ENCODE measurements at regions not wholly inside any gene's neighbourhood (a gene's known extent, or its start where the extent isn't known, plus 50 kb on each side); places are given as distances from the start of the nearest gene placed in this dataset.

- no peak for TF ChIP-seq CTCF (IDR thresholded peaks at IDR 0.05; ENCODE audit: insufficient read depth, missing control alignments)
- FAIRE-seq (no peak), DNase-seq (ENCODE audit: insufficient read length, low spot score) (no peak)
Observed at GRCh38 chr4:154998284-154998683, 210.2 kb upstream of the NPY2R start.

GRCh38 chr4:154998773-154999172 lies 209.7 kb upstream of the NPY2R start:
- no peak for FAIRE-seq
- TF ChIP-seq CTCF (IDR thresholded peaks at IDR 0.05; ENCODE audit: insufficient read depth, missing control alignments), result no peak
- no peak for DNase-seq (ENCODE audit: insufficient read length, low spot score)

GRCh38 chr4:154999950-155000578 lies 208.4 kb upstream of the NPY2R start:
- no peak for DNase-seq (ENCODE audit: insufficient read length, low spot score)
- FAIRE-seq, result no peak
- TF ChIP-seq CTCF (IDR thresholded peaks at IDR 0.05; ENCODE audit: insufficient read depth, missing control alignments), result no peak

GRCh38 chr4:155001251-155001650 lies 207.2 kb upstream of the NPY2R start:
- DNase-seq (ENCODE audit: insufficient read length, low spot score) (no peak), FAIRE-seq (no peak)
- no peak for TF ChIP-seq CTCF (IDR thresholded peaks at IDR 0.05; ENCODE audit: insufficient read depth, missing control alignments)

- no peak for FAIRE-seq
- DNase-seq (ENCODE audit: insufficient read length, low spot score), result no peak
Observed at GRCh38 chr4:155005395-155006090, 202.9 kb upstream of the NPY2R start.

GRCh38 chr4:155007660-155008176 lies 200.7 kb upstream of the NPY2R start:
- no peak for DNase-seq (ENCODE audit: insufficient read length, low spot score)
- FAIRE-seq, result no peak
- TF ChIP-seq CTCF (IDR thresholded peaks at IDR 0.05; ENCODE audit: insufficient read depth, missing control alignments), result no peak

More at GRCh38 chr4:155005395-155006090, 202.9 kb upstream of the NPY2R start:
- TF ChIP-seq CTCF (IDR thresholded peaks at IDR 0.05; ENCODE audit: insufficient read depth, missing control alignments), result no peak

GRCh38 chr4:155008389-155008788 lies 200.0 kb upstream of the NPY2R start:
- peak; percentile 77 for FAIRE-seq
- no peak for DNase-seq (ENCODE audit: insufficient read length, low spot score)
- no peak for TF ChIP-seq CTCF (IDR thresholded peaks at IDR 0.05; ENCODE audit: insufficient read depth, missing control alignments)
